CD14-positive monocyte (primary cell): ENCODE measurements at regions not wholly inside any gene's neighbourhood (a gene's known extent, or its start where the extent isn't known, plus 50 kb on each side); places are given as distances from the start of the nearest gene placed in this dataset.

ENCODE experiments used
- DNase-seq, 3 donors: peaks; one replicate each; pipeline ENCODE4 v3.0.0-alpha.2; 2011 to 2022
- H2AFZ ChIP-seq: 2 replicates; pipeline ENCODE4 v1.6.0; 2012; ENCODE audit warnings: mild to moderate bottlenecking, low read depth, low read length, inconsistent platforms; ENCODE audit not compliant: insufficient read depth, poor library complexity, severe bottlenecking
- H3K27ac ChIP-seq, 2 donors: 1 replicate in 1 of 2; 2 replicates in 1 of 2; pipeline ENCODE4 v1.5.1; 2012 to 2013; ENCODE audit warnings: low read length in 2 of 2, control low read depth in 1 of 2, inconsistent platforms in 1 of 2, low read depth in 1 of 2, mild to moderate bottlenecking in 1 of 2
- H3K27me3 ChIP-seq, 2 donors: one replicate each; pipeline versions ENCODE4 v1.6.0 to v1.6.1; 2011 to 2013; ENCODE audit warnings: low read length in 2 of 2; ENCODE audit not compliant: control insufficient read depth in 2 of 2, insufficient read depth in 2 of 2
- H3K36me3 ChIP-seq, 2 donors: replicated peaks in 1 of 2; 1 replicate in 1 of 2; 2 replicates in 1 of 2; pipeline versions ENCODE4 v1.5.1 to v1.6.1; 2012 to 2013; ENCODE audit warnings: low read length in 2 of 2, control low read depth in 1 of 2, inconsistent platforms in 1 of 2, mild to moderate bottlenecking in 1 of 2; ENCODE audit not compliant: insufficient read depth in 2 of 2, control insufficient read depth in 1 of 2
- H3K4me1 ChIP-seq, 2 donors: 1 replicate in 1 of 2; 2 replicates in 1 of 2; pipeline versions ENCODE4 v1.5.1 to v1.6.1; 2012 to 2013; ENCODE audit warnings: low read length in 2 of 2, control low read depth in 1 of 2, inconsistent platforms in 1 of 2, mild to moderate bottlenecking in 1 of 2, moderate library complexity in 1 of 2; ENCODE audit not compliant: insufficient read depth in 2 of 2, control insufficient read depth in 1 of 2
- H3K4me2 ChIP-seq: replicated peaks from 2 replicates; pipeline ENCODE3; 2012; ENCODE audit warnings: low read length, moderate library complexity, mild to moderate bottlenecking; ENCODE audit not compliant: poor library complexity, severe bottlenecking; ENCODE audit errors: extremely low read depth
- H3K4me3 ChIP-seq, 3 experiments: fragments of 200-600 bp in 1 of 3; sonication (generic) in 1 of 3; replicated peaks in 1 of 3; 1 replicate in 2 of 3; 2 replicates in 1 of 3; pipeline ENCODE4 v1.5.1; 2011 to 2013; ENCODE audit warnings: low read length in 3 of 3, mild to moderate bottlenecking in 3 of 3, control low read depth in 2 of 3, low read depth in 2 of 3, inconsistent platforms in 1 of 3, moderate library complexity in 1 of 3
- H3K79me2 ChIP-seq: 2 replicates; pipeline ENCODE4 v1.6.0; 2012; ENCODE audit warnings: mild to moderate bottlenecking, control low read depth, inconsistent platforms, low read length, moderate library complexity; ENCODE audit not compliant: insufficient read depth
- H3K9ac ChIP-seq: 2 replicates; pipeline ENCODE4 v1.6.0; 2017; ENCODE audit warnings: low read length, mild to moderate bottlenecking; ENCODE audit not compliant: insufficient read depth, poor library complexity, severe bottlenecking
- H3K9me3 ChIP-seq, 2 donors: replicated peaks in 1 of 2; 1 replicate in 1 of 2; 2 replicates in 1 of 2; pipeline versions ENCODE4 v1.5.1 to v1.6.1; 2012 to 2013; ENCODE audit warnings: low read length in 2 of 2, control low read depth in 1 of 2; ENCODE audit not compliant: control insufficient read depth in 1 of 2, insufficient read depth in 1 of 2
- H4K20me1 ChIP-seq: 2 replicates; pipeline ENCODE4 v1.6.0; 2012; ENCODE audit warnings: mild to moderate bottlenecking, low read length, control low read depth, moderate library complexity; ENCODE audit not compliant: insufficient read depth
- H3K27ac Mint-ChIP-seq, 7 donors: one replicate each; pipeline ENCODE4 v1.8.0; 2020; ENCODE audit warnings: mild to moderate bottlenecking in 7 of 7, mixed read lengths in 7 of 7, moderate library complexity in 6 of 7, inconsistent platforms in 2 of 7
- H3K27me3 Mint-ChIP-seq, 3 donors: one replicate each; pipeline ENCODE4 v1.8.0; 2021 to 2022; ENCODE audit warnings: low read depth in 3 of 3, mild to moderate bottlenecking in 3 of 3, mixed read lengths in 3 of 3, moderate library complexity in 3 of 3, inconsistent platforms in 1 of 3
- H3K36me3 Mint-ChIP-seq, 2 donors: one replicate each; pipeline ENCODE4 v1.8.0; 2020; ENCODE audit warnings: mixed read lengths in 2 of 2, inconsistent platforms in 1 of 2, mild to moderate bottlenecking in 1 of 2
- H3K4me1 Mint-ChIP-seq: one replicate; pipeline ENCODE4 v1.8.0; 2020; ENCODE audit warnings: mild to moderate bottlenecking, mixed read lengths
- H3K4me3 Mint-ChIP-seq, 2 donors: one replicate each; pipeline ENCODE4 v1.8.0; 2020; ENCODE audit warnings: mild to moderate bottlenecking in 2 of 2, mixed read lengths in 2 of 2, moderate library complexity in 1 of 2
- H3K9me3 Mint-ChIP-seq, 7 donors: one replicate each; pipeline ENCODE4 v1.8.0; 2020 to 2022; ENCODE audit warnings: mixed read lengths in 7 of 7, mild to moderate bottlenecking in 6 of 7, moderate library complexity in 6 of 7, inconsistent platforms in 2 of 7
- CTCF ChIP-seq: fragments of 200-600 bp; IDR thresholded peaks from one replicate; pipeline ENCODE4 v1.8.0; 2022; ENCODE audit warnings: antibody characterized with exemption, mild to moderate bottlenecking
- WGBS: methylation state at CpG from one replicate; pipeline ENCODE4 v1.1.5; 2013; ENCODE audit warnings: missing lambda C conversion rate; ENCODE audit not compliant: insufficient coverage; 5-methylcytosine and 5-hydroxymethylcytosine counted together
- intact Hi-C, 2 donors: fragments of 100-400 bp; cut with micrococcal nuclease; formaldehyde crosslinking; loops; one replicate each; pipeline versions ENCODE4 v1.15.0 to v1.15.1; 2023

DNA sequence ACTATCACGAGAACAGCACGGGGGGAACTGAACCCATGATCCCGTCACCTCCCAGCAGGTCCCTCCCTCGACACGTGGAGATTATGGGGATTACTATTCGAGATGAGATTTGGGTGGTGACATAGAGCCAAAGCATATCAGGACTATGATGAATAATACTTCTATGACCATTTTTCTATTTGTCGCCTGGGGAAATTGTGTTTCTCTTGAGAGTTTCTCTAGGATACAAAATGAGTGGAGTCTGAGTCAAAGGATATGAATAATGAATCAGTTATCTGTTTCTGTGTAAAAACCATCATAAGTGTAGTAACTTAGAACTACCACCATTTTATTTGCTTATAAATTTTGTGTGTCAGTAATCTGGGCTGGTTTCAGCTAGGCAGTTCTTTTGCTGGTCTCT, 533.0 kb upstream of the ARX start:
- Histone ChIP-seq H3K4me2 (no peak overlapping the region), H3K27ac (no peak overlapping the region), H3K79me2 (no peaks in the 10 kb centered on the region), H3K4me3 (no peak overlapping the region), H3K4me1 (no peaks in the 10 kb centered on the region), H3K9me3 (no peaks in the 10 kb centered on the region), H4K20me1 (no peaks in the 10 kb centered on the region), H2AFZ (no peak overlapping the region), H3K36me3 (no peaks in the 10 kb centered on the region), H3K27me3 (no peaks in the 10 kb centered on the region), H3K9ac (no peak overlapping the region)
- H3K4me1 Mint-ChIP-seq: no peaks in the 10 kb centered on the region
- no peak overlapping the region for H3K27ac Mint-ChIP-seq
- H3K36me3 Mint-ChIP-seq: no peaks in the 10 kb centered on the region
- no peak for DNase-seq
- peaks cover 0 to 3% (median 0%) of the 10 kb centered on the region in 7 donors for H3K9me3 Mint-ChIP-seq
- no peak overlapping the region for H3K4me3 Mint-ChIP-seq
- no CpG with 5 or more reads among the region's 7 CpGs for WGBS
- TF ChIP-seq CTCF: no peak
- intact Hi-C loops: no loop called here
- peaks cover 0 to 3% (median 0%) of the 10 kb centered on the region in 3 donors for H3K27me3 Mint-ChIP-seq

DNA sequence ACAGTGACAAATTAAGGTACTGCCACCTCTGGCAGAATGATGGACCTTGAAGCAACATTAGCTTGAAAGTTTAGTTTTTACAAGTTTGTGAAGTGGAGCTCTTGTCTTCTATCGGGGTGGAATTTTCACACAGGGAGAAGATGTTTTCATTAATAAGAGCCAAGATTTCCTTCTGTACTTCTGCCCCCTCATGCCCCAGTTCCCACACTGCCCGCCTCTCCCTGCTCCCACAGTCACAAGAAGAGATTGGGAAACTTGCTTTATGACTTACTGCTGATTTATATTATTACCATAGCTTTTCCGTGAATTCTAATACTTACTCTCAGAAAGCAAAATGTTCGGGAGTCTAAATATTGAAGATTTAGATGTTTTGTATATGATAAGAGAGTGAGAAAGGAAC, 539.8 kb upstream of the ARX start:
- Histone ChIP-seq H3K36me3 (no peaks in the 10 kb centered on the region), H3K9ac (no peak overlapping the region), H3K4me1 (no peaks in the 10 kb centered on the region), H3K27me3 (no peaks in the 10 kb centered on the region), H2AFZ (no peak overlapping the region), H3K79me2 (no peaks in the 10 kb centered on the region), H4K20me1 (no peaks in the 10 kb centered on the region), H3K27ac (no peak overlapping the region), H3K4me3 (no peak overlapping the region), H3K9me3 (no peaks in the 10 kb centered on the region), H3K4me2 (no peak overlapping the region)
- no CpG with 5 or more reads among the region's 4 CpGs for WGBS
- H3K36me3 Mint-ChIP-seq: no peaks in the 10 kb centered on the region
- intact Hi-C loops: no loop called here
- no peak overlapping the region for H3K27ac Mint-ChIP-seq
- H3K9me3 Mint-ChIP-seq: peaks cover 0 to 2% (median 0%) of the 10 kb centered on the region in 7 donors
- peaks cover 0 to 1% (median under 1%) of the 10 kb centered on the region in 3 donors for H3K27me3 Mint-ChIP-seq
- no peak for TF ChIP-seq CTCF
- H3K4me3 Mint-ChIP-seq: no peak overlapping the region
- no peaks in the 10 kb centered on the region for H3K4me1 Mint-ChIP-seq
- no peak for DNase-seq
